ENCODE measurements at regions not wholly inside any gene's neighbourhood (a gene's known extent, or its start where the extent isn't known, plus 50 kb on each side); places are given as distances from the start of the nearest gene placed in this dataset.

DNA sequence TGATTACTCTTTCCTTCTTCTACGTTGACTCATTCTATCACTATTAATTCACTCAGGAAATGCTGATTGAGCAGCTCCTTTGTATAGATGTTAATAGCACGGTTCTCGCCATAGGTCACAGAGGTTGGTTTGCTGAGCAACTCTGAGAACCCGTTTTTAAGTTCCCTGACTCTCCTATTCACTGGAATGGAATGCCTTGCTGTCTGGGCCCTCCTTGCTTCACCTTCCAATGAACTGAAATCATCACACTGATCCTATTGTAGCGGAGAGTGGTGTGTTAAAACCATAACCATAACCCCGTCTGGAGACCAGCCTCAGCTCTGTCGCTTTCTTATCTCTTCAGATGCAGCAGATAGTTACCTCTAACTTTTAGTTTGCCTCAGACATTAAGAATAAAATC is 323.6 kb downstream of the GABRB3 start:
- Histone ChIP-seq H3K36me3 (no peaks in the 10 kb centered on the region), H3K9me3 (peaks cover 0 to 15% (median 0%) of the 10 kb centered on the region in 11 donors), H3K27me3 (no peaks in the 10 kb centered on the region), H3K27ac (no peak overlapping the region), H3K4me3 (no peak overlapping the region), H3K4me1 (no peaks in the 10 kb centered on the region)
- intact Hi-C loops (cut with DNase I), result loop anchor here in 1 of 10 donors (10.0 kb wide), 1 partner anchor 54 kb away; no protein-coding TSS in a partner anchor
- no peak for ATAC-seq
- DNase-seq, result no peak
- TF ChIP-seq, protein P1, sequence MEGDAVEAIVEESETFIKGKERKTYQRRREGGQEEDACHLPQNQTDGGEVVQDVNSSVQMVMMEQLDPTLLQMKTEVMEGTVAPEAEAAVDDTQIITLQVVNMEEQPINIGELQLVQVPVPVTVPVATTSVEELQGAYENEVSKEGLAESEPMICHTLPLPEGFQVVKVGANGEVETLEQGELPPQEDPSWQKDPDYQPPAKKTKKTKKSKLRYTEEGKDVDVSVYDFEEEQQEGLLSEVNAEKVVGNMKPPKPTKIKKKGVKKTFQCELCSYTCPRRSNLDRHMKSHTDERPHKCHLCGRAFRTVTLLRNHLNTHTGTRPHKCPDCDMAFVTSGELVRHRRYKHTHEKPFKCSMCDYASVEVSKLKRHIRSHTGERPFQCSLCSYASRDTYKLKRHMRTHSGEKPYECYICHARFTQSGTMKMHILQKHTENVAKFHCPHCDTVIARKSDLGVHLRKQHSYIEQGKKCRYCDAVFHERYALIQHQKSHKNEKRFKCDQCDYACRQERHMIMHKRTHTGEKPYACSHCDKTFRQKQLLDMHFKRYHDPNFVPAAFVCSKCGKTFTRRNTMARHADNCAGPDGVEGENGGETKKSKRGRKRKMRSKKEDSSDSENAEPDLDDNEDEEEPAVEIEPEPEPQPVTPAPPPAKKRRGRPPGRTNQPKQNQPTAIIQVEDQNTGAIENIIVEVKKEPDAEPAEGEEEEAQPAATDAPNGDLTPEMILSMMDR (IDR thresholded peaks at IDR 0.05), result no peak
- 49 to 50% methylated on average over 7 of the region's 7 CpGs for WGBS, 2 donors

DNA sequence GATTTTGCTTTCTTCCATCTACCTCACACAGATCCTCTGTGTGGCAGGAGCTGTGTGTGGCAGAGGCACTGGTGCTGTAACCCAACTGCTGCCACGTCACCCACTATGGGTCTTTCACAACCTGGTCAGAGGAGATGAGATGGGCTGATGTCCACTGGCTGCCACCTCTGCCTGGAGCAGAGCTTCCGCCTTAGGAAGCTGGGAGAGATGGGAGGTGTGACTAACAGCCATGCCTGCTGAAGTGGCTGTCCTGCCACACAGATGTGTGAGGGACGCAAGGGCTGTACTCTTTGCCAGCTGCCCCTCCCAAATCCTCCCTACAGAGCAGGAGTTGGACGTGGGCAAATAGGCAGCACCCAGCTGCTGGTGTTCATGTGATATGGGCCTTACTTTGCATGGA is 329.5 kb downstream of the GABRB3 start:
- intact Hi-C loops (cut with DNase I), result loop anchor here in 1 of 10 donors (10.0 kb wide), 1 partner anchor 49 kb away; no protein-coding TSS in a partner anchor
- Histone ChIP-seq H3K36me3 (no peaks in the 10 kb centered on the region), H3K4me3 (no peak overlapping the region), H3K4me1 (peaks cover 0 to 21% (median 0%) of the 10 kb centered on the region in 9 donors), H3K27me3 (no peaks in the 10 kb centered on the region), H3K9me3 (peaks cover 0 to 15% (median 0%) of the 10 kb centered on the region in 11 donors), H3K27ac (peak overlapping the region in 3 of 10 donors; percentile 9 to 37 (median 25))
- WGBS, 2 donors, result 65 to 66% methylated on average over 4 of the region's 4 CpGs
- TF ChIP-seq, protein P1 (IDR thresholded peaks at IDR 0.05), result no peak
- DNase-seq (peak; percentile 12 to 21), ATAC-seq (peak in 7 of 8 donors; percentile 35 to 99 (median 90))

DNA sequence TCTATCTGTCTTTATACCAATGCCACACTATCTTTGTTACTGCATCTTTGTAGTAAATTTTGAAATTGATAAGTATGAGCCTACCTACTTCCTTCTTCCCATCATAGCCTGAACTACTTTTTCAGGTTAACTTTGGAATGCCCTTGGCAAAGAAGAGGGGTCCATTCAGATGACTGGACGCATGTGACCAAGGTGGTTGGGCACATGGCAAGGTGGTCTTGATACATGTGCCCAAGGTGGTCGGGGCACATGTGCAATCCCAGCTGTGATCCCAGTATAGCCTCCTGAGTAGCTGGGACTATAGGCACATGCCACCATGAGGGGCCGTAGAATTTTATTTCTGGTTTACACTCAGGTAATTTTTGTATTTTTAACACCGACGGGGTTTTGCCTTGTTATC is 330.2 kb downstream of the GABRB3 start:
- intact Hi-C loops (cut with DNase I), result loop anchor here in 1 of 10 donors (10.0 kb wide), 1 partner anchor 48 kb away; no protein-coding TSS in a partner anchor
- peaks cover 0 to 15% (median 0%) of the 10 kb centered on the region in 11 donors for H3K9me3 ChIP-seq
- H3K36me3 ChIP-seq, result no peaks in the 10 kb centered on the region
- ATAC-seq, result no peak
- H3K27ac ChIP-seq, result peak overlapping the region in 2 of 10 donors; percentile 25 to 37
- WGBS, 2 donors, result 84 to 89% methylated on average over 5 of the region's 5 CpGs
- H3K27me3 ChIP-seq, result no peaks in the 10 kb centered on the region
- TF ChIP-seq, protein P1 (IDR thresholded peaks at IDR 0.05), result no peak
- no peak overlapping the region for H3K4me3 ChIP-seq
- peaks cover 0 to 21% (median 0%) of the 10 kb centered on the region in 9 donors for H3K4me1 ChIP-seq
- no peak for DNase-seq

DNA sequence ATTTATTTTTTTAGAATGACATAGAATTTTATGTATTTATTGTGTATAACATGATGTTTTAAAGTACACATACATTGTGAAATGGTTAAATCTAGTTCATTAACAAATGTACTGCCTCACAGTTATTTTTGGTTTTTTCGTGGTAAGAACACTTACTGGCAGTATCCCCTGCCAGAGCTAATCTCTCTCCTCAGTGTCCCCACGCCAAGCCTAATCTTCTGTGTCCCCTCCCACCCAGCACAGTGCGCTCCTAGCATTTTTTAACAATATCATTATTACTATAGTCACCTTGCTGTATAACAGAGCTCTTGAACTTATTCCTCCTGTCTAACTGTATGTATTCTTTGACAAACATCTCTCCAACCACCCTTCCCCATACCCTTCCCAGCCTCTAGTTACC is 333.2 kb downstream of the GABRB3 start:
- ATAC-seq (peak in 1 of 8 donors; percentile 69), DNase-seq (no peak)
- intact Hi-C loops (cut with DNase I), result loop anchor here in 1 of 10 donors (10.0 kb wide), 1 partner anchor 45 kb away; no protein-coding TSS in a partner anchor
- Histone ChIP-seq H3K27me3 (no peaks in the 10 kb centered on the region), H3K36me3 (no peaks in the 10 kb centered on the region), H3K9me3 (peaks cover 0 to 15% (median 0%) of the 10 kb centered on the region in 11 donors), H3K4me3 (no peak overlapping the region), H3K4me1 (peaks cover 0 to 21% (median 0%) of the 10 kb centered on the region in 9 donors), H3K27ac (peak overlapping the region in 1 of 10 donors; percentile 0)
- TF ChIP-seq, protein P1 (IDR thresholded peaks at IDR 0.05), result no peak
- WGBS, 2 donors, result 32 to 33% methylated on average over 3 of the region's 3 CpGs
